Endothelial cell (in vitro differentiated cells): ENCODE measurements at regions not wholly inside any gene's neighbourhood (a gene's known extent, or its start where the extent isn't known, plus 50 kb on each side); places are given as distances from the start of the nearest gene placed in this dataset.

Experiments used
- DNase-seq: peaks from one replicate; pipeline ENCODE4 v3.0.0; 2021; ENCODE audit warnings: low spot score
- H3K27ac Mint-ChIP-seq: one replicate; pipeline ENCODE4 v1.8.0; 2021; ENCODE audit warnings: mixed read lengths, inconsistent platforms; ENCODE audit not compliant: unreplicated experiment
- H3K27me3 Mint-ChIP-seq: one replicate; pipeline ENCODE4 v1.8.0; 2021; ENCODE audit warnings: mild to moderate bottlenecking, moderate library complexity, mixed read lengths, inconsistent platforms; ENCODE audit not compliant: unreplicated experiment
- H3K36me3 Mint-ChIP-seq: one replicate; pipeline ENCODE4 v1.8.0; 2021; ENCODE audit warnings: mild to moderate bottlenecking, low read depth, mixed read lengths, inconsistent platforms; ENCODE audit not compliant: unreplicated experiment
- H3K4me1 Mint-ChIP-seq: one replicate; pipeline ENCODE4 v1.8.0; 2021; ENCODE audit warnings: mild to moderate bottlenecking, mixed read lengths, inconsistent platforms; ENCODE audit not compliant: unreplicated experiment
- H3K4me3 Mint-ChIP-seq: one replicate; pipeline ENCODE4 v1.8.0; 2021; ENCODE audit warnings: mild to moderate bottlenecking, mixed read lengths, inconsistent platforms; ENCODE audit not compliant: unreplicated experiment
- H3K9me3 Mint-ChIP-seq: one replicate; pipeline ENCODE4 v1.8.0; 2021; ENCODE audit warnings: mixed read lengths, inconsistent platforms; ENCODE audit not compliant: unreplicated experiment
- TF ChIP-seq, protein P1 (sequence below): fragments of 200-600 bp; sonication (generic); IDR thresholded peaks from one replicate; pipeline ENCODE4 v1.5.0; 2021; ENCODE audit warnings: antibody characterized with exemption; ENCODE audit not compliant: unreplicated experiment

DNA sequence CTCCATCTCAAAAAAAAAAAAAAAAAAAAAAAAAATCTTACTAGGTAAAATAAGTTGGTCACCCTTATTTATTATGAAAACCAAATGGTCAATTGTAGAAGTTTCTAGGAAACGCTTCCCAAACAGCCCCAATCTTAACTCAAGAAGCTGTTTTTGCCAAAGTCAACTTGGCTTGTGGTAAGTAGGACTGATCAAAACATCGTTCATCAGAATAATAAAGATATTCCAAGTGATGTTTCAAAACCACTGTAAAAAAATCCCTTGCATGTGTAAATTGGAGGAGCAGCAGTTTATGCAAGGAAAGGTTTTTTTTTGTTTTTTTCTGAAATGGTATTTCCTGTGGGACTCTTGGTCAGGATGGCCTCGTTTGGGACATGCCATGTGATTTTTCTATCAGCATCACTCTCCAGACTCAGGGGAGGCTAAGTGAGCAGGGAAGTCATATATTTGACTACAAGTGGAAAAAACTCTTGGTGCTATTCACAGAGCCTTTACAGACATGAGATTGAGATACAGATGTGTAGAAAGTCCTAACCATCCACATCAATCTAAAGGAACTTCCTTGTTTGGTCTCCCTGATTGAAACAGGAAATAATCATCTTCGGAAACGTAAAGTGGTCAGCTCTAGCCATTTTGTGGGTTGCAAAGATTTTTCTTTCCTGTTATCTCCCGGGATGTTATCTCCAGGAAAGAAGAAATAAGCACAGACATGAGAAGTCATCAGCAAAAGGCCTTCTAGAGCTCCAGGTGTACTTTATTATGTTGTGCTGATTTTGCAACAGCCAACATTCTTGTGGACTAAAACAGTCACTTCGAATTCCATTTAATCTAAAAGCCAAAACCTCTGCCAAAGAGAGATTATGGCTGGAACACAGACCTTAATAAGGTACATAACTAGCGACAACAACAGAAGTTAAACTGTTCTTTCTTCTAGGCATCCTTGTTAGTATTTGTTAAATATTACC lies 177.8 kb downstream of the EDN1 start:
- Mint-ChIP-seq H3K27ac (no peak overlapping the region), H3K27me3 (no peaks in the 10 kb centered on the region), H3K4me3 (no peak overlapping the region), H3K9me3 (no peaks in the 10 kb centered on the region), H3K4me1 (no peaks in the 10 kb centered on the region), H3K36me3 (no peaks in the 10 kb centered on the region)
- TF ChIP-seq, protein P1, sequence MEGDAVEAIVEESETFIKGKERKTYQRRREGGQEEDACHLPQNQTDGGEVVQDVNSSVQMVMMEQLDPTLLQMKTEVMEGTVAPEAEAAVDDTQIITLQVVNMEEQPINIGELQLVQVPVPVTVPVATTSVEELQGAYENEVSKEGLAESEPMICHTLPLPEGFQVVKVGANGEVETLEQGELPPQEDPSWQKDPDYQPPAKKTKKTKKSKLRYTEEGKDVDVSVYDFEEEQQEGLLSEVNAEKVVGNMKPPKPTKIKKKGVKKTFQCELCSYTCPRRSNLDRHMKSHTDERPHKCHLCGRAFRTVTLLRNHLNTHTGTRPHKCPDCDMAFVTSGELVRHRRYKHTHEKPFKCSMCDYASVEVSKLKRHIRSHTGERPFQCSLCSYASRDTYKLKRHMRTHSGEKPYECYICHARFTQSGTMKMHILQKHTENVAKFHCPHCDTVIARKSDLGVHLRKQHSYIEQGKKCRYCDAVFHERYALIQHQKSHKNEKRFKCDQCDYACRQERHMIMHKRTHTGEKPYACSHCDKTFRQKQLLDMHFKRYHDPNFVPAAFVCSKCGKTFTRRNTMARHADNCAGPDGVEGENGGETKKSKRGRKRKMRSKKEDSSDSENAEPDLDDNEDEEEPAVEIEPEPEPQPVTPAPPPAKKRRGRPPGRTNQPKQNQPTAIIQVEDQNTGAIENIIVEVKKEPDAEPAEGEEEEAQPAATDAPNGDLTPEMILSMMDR: no peak
- DNase-seq: no peak

DNA sequence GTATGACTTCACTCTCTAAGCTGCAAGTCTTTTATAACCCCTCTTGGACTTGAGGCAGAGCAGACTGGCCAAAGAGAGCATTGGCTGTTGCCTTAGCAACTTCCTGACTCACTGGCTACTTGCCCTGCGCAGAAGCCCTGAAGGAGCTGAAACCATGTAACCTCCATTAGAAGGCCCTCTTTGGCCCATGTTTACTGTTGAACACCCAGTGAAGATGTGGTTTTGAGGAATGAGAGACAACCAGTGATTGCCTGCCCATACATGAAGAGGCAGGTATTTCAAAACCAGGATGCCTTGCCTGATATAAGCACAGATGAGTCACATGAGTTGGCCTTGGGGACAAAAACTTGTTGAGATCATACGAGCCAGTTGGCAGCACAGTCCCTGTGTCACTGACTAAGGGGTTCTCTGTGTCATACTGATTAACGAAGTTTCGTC lies 182.5 kb downstream of the EDN1 start:
- TF ChIP-seq, protein P1: no peak
- DNase-seq: no peak
- Mint-ChIP-seq H3K27ac (no peak overlapping the region), H3K4me3 (no peak overlapping the region), H3K27me3 (no peaks in the 10 kb centered on the region), H3K36me3 (no peaks in the 10 kb centered on the region), H3K4me1 (no peaks in the 10 kb centered on the region), H3K9me3 (no peaks in the 10 kb centered on the region)

DNA sequence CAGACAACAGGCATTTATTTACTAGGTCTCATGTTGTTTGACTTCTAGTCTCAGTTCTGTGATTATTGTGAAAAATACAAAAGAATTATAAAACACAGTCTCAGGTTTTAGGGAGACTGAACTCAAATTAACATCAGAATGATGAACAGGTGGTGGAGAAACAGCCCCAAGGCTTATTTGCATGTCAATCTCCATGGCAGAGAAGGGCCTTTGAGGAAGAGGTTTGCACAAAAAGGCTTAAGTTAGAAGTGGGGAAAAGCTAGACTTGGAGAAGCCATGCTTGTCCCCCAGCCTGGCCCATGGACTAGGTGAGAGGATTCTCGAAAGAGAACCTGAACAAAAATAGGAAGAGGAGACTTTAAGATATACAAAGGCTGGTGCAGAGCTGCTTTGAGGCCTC lies 183.3 kb downstream of the EDN1 start:
- DNase-seq: no peak

DNA sequence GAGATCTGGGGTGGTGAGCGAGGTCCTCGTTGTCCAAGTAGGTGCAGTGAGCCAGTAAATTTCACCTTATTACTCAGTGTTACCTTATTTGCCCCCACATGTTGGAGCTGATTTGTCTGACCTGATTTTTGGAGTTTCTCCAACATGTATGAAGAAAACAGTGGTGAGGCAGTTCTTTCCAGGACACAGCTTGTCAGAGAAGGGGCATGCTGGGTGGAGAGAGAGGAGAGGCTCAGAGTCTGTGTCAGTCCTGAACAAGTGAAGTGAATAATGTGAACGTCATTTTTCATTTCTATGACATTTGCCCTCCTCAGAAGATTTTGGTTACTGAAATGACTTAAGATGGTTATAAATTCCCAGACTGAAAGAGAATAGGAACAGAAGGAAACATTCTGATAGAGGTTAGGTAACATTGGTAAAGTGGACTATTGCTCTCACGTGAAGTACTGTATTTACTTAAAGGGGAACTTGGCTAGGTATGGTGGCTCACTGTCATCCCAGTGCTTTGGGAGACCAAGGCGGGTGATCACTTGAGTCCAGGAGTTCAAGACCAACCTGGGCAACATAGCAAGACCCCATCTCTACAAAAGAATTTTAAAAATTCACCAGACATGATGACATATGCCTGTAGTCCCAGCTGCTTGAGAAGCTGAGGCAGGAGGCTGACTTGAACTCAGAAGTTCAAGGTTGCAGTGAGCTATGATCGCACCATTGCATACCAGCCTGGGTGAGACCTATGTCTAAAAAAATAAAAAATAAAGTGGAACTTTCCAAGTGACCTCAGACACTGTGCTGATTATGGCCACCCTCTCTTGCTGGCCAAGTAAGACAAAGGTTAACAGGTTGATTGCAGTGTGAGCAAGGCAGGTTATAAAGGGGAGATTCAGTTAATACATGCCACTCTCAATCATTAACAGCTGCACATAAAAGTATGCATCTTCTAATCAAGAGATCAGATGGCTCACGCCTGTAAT lies 184.3 kb downstream of the EDN1 start:
- Mint-ChIP-seq H3K4me3 (no peak overlapping the region), H3K27ac (no peak overlapping the region), H3K36me3 (no peaks in the 10 kb centered on the region), H3K4me1 (no peaks in the 10 kb centered on the region), H3K27me3 (no peaks in the 10 kb centered on the region), H3K9me3 (no peaks in the 10 kb centered on the region)
- no peak for DNase-seq
- TF ChIP-seq, protein P1: no peak

More for the DNA sequence above, 183.3 kb downstream of the EDN1 start:
- Mint-ChIP-seq H3K36me3 (no peaks in the 10 kb centered on the region), H3K27ac (no peak overlapping the region), H3K9me3 (no peaks in the 10 kb centered on the region), H3K27me3 (no peaks in the 10 kb centered on the region), H3K4me1 (no peaks in the 10 kb centered on the region), H3K4me3 (no peak overlapping the region)
- TF ChIP-seq, protein P1: no peak
